ENCODE measurements at regions not wholly inside any gene's neighbourhood (a gene's known extent, or its start where the extent isn't known, plus 50 kb on each side); places are given as distances from the start of the nearest gene placed in this dataset.

DNA sequence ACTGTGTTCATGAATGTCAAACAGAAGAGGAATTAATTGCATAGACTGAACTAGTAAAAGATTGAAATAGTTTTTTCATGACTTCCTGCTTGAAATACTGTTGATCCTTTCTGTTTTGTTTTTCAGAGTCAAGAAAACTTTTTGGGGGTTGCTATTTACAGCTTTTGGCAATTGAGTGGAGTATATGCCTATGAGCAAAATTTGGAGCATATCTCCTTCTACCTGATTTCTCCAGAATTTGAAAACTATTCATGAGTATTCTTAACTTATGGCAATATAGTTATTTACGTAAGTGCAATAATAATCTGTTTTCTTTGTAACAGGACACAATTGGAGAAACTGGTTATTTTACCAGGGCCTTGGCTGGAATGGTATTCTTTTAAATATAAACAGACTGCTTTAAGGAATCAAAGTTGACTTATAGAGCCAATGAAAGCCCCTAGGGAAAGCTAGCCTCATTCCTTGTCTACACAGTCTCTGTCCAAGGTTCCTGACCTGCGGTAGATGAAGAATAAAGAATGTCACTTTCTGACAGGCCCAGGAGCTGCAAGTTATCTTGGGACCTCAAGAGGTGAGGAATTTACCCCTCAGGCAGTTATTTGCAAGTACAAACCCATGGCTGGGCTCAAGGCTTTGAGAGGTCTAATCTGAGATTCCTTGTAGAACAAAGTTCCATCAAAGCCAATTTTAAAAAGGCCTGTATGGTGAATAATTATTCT is 193.5 kb upstream of the NDUFV2 start:
- TF ChIP-seq CHD2 (IDR thresholded peaks at IDR 0.05; ENCODE audit: low read length) (no peak), SUZ12 (IDR thresholded peaks at IDR 0.05; ENCODE audit: low read length) (no peak), POLR2A (IDR thresholded peaks at IDR 0.05; ENCODE audit: control extremely low read depth in 1 of 2, low read depth in 2 of 2, low read length in 2 of 2) (no peak), EZH2 (IDR thresholded peaks at IDR 0.05; ENCODE audit: low read depth, low read length, severe bottlenecking) (no peak), KDM5A (IDR thresholded peaks at IDR 0.05; ENCODE audit: low read length) (no peak), RXRA (IDR thresholded peaks at IDR 0.05; ENCODE audit: insufficient read depth, low read depth, low read length) (no peak), POLR2AphosphoS5 (IDR thresholded peaks at IDR 0.05; ENCODE audit: low read depth, low read length) (no peak), TAF1 (IDR thresholded peaks at IDR 0.05; ENCODE audit: low read depth, low read length) (no peak), RNF2 (IDR thresholded peaks at IDR 0.05; ENCODE audit: borderline replicate concordance, low read depth, low read length, missing control alignments, poor library complexity, severe bottlenecking) (no peak), TEAD4 (IDR thresholded peaks at IDR 0.05; ENCODE audit: low read depth, low read length) (no peak)
- TF ChIP-seq, protein P1, sequence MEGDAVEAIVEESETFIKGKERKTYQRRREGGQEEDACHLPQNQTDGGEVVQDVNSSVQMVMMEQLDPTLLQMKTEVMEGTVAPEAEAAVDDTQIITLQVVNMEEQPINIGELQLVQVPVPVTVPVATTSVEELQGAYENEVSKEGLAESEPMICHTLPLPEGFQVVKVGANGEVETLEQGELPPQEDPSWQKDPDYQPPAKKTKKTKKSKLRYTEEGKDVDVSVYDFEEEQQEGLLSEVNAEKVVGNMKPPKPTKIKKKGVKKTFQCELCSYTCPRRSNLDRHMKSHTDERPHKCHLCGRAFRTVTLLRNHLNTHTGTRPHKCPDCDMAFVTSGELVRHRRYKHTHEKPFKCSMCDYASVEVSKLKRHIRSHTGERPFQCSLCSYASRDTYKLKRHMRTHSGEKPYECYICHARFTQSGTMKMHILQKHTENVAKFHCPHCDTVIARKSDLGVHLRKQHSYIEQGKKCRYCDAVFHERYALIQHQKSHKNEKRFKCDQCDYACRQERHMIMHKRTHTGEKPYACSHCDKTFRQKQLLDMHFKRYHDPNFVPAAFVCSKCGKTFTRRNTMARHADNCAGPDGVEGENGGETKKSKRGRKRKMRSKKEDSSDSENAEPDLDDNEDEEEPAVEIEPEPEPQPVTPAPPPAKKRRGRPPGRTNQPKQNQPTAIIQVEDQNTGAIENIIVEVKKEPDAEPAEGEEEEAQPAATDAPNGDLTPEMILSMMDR (IDR thresholded peaks at IDR 0.05; ENCODE audit: control extremely low read depth in 1 of 3, insufficient read depth in 1 of 3, low read depth in 1 of 3, low read length in 3 of 3) = no peak
- TF ChIP-seq, protein P2, sequence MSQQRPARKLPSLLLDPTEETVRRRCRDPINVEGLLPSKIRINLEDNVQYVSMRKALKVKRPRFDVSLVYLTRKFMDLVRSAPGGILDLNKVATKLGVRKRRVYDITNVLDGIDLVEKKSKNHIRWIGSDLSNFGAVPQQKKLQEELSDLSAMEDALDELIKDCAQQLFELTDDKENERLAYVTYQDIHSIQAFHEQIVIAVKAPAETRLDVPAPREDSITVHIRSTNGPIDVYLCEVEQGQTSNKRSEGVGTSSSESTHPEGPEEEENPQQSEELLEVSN (IDR thresholded peaks at IDR 0.05) = no peak
- TF ChIP-seq, protein P3, sequence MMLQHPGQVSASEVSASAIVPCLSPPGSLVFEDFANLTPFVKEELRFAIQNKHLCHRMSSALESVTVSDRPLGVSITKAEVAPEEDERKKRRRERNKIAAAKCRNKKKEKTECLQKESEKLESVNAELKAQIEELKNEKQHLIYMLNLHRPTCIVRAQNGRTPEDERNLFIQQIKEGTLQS (IDR thresholded peaks at IDR 0.05; ENCODE audit: insufficient read depth, low read depth, low read length) = no peak

Data from H1 (cell line).